Esophagus (tissue), 2 donors: ENCODE measurements at regions not wholly inside any gene's neighbourhood (a gene's known extent, or its start where the extent isn't known, plus 50 kb on each side); places are given as distances from the start of the nearest gene placed in this dataset.

Experiments used
- H3K27ac ChIP-seq, 2 donors: one replicate each; pipeline ENCODE4 v1.5.1; 2013; ENCODE audit warnings: low read depth in 2 of 2, mild to moderate bottlenecking in 2 of 2, inconsistent platforms in 1 of 2, low read length in 1 of 2, moderate library complexity in 1 of 2
- H3K27me3 ChIP-seq, 2 donors: one replicate each; pipeline ENCODE4 v1.6.1; 2013; ENCODE audit warnings: low read length in 2 of 2, control low read depth in 1 of 2, mild to moderate bottlenecking in 1 of 2; ENCODE audit not compliant: insufficient read depth in 2 of 2, control insufficient read depth in 1 of 2
- H3K36me3 ChIP-seq, 2 donors: one replicate each; pipeline ENCODE4 v1.6.1; 2013; ENCODE audit warnings: low read length in 1 of 2; ENCODE audit not compliant: control insufficient read depth in 2 of 2, insufficient read depth in 2 of 2
- H3K4me1 ChIP-seq, 2 donors: one replicate each; pipeline ENCODE4 v1.6.1; 2013; ENCODE audit warnings: low read length in 1 of 2; ENCODE audit not compliant: control insufficient read depth in 2 of 2, insufficient read depth in 2 of 2
- H3K4me3 ChIP-seq, 2 donors: one replicate each; pipeline ENCODE4 v1.5.1; 2013; ENCODE audit warnings: low read length in 2 of 2, mild to moderate bottlenecking in 2 of 2, low read depth in 1 of 2, moderate library complexity in 1 of 2
- H3K9me3 ChIP-seq, 2 donors: one replicate each; pipeline ENCODE4 v1.6.1; 2013; ENCODE audit warnings: mild to moderate bottlenecking in 2 of 2, low read depth in 1 of 2, low read length in 1 of 2, moderate library complexity in 1 of 2; ENCODE audit not compliant: control insufficient read depth in 2 of 2, insufficient read depth in 1 of 2
- WGBS, 2 donors: extraction: QIAGEN DNeasy Blood & Tissue Kit; methylation state at CpG; one replicate each; pipeline ENCODE4 v1.1.7; 2013; 5-methylcytosine and 5-hydroxymethylcytosine counted together
- donor health status: healthy with polysubstance abuse.
- donor health status: Bipolar disorder and iron deficiency.

DNA sequence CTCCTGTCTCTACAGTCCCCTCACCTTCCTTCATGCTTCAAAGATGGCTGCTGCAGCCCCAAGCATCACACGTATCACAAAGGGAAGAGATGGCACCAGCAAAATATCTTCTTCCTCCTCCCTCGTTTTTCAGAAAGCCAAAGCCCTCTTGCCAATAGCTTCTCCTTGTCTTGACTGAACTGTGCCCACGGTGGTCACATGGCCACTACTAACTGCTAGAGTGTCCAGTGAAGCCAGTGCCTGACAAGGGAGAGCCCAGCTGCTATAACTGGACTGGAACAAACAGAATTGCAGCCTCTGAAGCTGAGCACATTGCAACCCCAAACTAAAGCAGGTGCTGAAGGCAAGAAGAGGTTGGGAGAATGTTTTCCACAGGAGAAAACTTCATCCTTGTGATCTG lies 120.8 kb upstream of the RET start:
- no peaks in the 10 kb centered on the region for H3K27me3 ChIP-seq
- 83 to 85% methylated on average over 3 of the region's 3 CpGs for WGBS, 2 donors
- H3K4me1 ChIP-seq, result peaks cover 9 to 13% of the 10 kb centered on the region in 2 donors
- H3K36me3 ChIP-seq, result no peaks in the 10 kb centered on the region
- no peaks in the 10 kb centered on the region for H3K9me3 ChIP-seq
- no peak overlapping the region for H3K27ac ChIP-seq
- H3K4me3 ChIP-seq, result no peak overlapping the region

DNA sequence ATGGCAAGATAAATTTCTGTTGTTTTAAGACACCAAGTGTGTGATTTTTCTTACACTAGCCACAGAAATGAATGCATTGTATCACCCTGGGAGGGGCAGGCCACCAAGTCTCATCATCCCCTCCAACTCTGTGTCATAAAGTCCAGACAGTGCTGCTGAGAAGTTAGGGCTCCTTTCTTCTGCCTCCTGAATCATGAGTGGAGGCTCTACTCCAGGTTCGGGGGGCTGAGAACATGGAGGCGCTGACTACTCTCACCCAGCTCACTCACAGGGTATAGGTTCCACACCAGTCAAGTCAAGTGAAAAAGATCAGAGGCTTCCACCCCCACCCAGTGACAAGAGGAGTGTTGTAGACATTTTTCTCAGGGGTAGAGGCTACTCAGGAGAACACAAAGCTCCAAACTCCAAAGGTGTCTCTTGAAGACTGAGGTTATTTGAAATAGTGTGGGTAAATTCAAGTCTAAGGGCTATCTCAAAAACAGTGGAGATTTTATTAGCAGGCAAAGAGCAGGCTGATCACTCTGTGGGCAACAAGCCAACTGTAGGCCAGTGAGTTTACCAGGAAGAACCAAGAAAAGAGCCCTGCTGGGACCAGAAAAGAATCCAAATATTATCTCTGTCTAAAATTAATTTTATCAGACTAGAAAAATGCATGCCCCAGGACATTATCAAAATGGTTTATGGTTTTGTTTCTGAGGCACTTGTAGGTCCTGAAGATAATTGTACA lies 118.6 kb upstream of the RET start:
- H3K27ac ChIP-seq, result no peak overlapping the region
- WGBS, 2 donors, result 91 to 95% methylated on average over 2 of the region's 2 CpGs
- H3K36me3 ChIP-seq, result no peaks in the 10 kb centered on the region
- peaks cover 3 to 4% of the 10 kb centered on the region in 2 donors for H3K4me1 ChIP-seq
- no peaks in the 10 kb centered on the region for H3K27me3 ChIP-seq
- H3K4me3 ChIP-seq, result no peak overlapping the region
- H3K9me3 ChIP-seq, result no peaks in the 10 kb centered on the region

DNA sequence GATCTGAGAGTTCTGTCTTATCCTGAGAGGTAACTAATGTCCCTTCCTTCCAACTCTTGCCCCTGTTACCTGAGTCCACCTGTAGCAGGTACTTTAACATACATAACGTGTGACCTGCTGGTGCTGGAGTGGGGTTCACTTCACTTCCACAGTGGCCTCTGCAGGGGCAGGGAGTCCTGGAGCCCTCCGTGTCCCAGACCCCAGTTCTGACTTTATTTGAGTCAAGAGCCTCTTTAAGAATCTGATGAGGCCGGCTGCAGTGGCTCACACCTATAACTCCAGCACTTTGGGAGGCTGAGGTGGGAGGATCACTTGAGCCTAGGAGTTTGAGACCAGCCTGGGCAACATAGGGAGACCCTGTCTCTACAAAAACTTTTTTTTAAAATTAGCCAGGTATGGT lies 117.0 kb upstream of the RET start:
- 90 to 93% methylated on average over 3 of the region's 3 CpGs for WGBS, 2 donors
- no peak overlapping the region for H3K27ac ChIP-seq
- H3K27me3 ChIP-seq, result no peaks in the 10 kb centered on the region
- H3K4me3 ChIP-seq, result no peak overlapping the region
- H3K9me3 ChIP-seq, result no peaks in the 10 kb centered on the region
- no peaks in the 10 kb centered on the region for H3K36me3 ChIP-seq
- peaks cover 3 to 4% of the 10 kb centered on the region in 2 donors for H3K4me1 ChIP-seq

DNA sequence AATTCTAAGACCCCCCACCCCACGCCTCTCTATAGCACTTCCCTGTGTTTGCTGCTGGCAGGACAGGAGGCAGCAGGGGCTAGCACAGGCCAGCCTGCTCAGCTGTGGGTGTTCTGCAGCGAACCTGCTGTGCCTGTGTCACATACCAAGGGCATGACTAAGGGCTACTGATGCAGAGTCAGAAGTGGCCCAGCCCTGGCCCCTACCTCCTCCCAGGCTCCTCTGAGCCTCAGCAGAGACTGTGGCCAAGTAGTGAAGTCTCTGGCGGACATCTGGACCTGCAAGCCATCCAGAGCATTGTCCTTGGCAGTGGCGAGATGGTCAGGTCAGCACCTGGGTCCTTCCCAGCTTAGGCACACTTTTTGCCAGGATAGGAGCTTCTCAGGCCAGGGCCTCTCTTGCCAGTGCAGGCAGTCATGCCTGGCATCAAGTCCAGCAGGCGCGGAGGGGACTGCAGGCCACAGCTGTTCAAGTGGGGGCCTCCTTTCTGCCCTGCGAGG lies 116.3 kb upstream of the RET start:
- no peaks in the 10 kb centered on the region for H3K27me3 ChIP-seq
- no peaks in the 10 kb centered on the region for H3K36me3 ChIP-seq
- H3K9me3 ChIP-seq, result no peaks in the 10 kb centered on the region
- H3K4me1 ChIP-seq, result peaks cover 3 to 4% of the 10 kb centered on the region in 2 donors
- H3K4me3 ChIP-seq, result no peak overlapping the region
- WGBS, 2 donors, result 73 to 74% methylated on average over 7 of the region's 7 CpGs
- H3K27ac ChIP-seq, result no peak overlapping the region

DNA sequence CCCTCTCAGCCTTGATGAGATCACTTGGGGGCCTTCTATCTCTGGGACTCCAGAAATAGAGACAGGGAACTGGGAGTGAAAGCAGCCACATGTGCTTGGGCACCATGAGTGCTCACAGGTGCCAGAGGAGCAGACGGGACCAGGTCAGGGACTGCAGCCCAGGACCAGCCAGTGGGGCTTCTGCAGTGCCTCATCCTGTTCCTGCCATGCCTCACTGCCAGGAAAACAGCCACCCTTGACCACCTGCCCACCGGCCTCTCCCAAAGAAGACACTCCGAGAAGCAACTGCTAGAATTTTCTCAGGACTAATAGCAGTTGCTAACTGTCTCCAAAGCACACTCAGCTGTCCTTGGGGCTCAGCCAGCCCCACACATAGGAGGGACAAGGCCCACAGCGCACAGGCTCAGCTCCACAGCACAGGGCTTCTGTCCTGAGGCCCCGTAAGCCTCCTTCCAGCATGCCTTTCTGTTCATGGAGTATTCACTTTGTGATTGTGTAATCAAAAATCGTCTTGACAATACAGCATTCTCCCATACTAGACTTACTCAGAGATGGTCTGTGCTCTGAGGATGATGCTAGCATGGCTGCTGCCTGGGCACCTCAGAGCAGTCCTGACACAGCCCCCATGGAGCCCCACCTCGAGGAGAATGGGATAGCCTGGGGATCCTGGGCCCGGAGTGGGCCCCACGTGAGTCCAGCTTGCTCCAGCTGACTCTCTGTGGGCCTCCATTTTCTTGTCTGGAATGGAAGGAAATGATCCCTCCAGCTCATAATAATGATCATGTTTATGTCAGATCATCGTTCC lies 115.7 kb upstream of the RET start:
- no peaks in the 10 kb centered on the region for H3K36me3 ChIP-seq
- no peaks in the 10 kb centered on the region for H3K9me3 ChIP-seq
- no peak overlapping the region for H3K4me3 ChIP-seq
- H3K4me1 ChIP-seq, result peaks cover 3 to 4% of the 10 kb centered on the region in 2 donors
- H3K27me3 ChIP-seq, result no peaks in the 10 kb centered on the region
- no peak overlapping the region for H3K27ac ChIP-seq
- 76 to 78% methylated on average over 10 of the region's 10 CpGs for WGBS, 2 donors

DNA sequence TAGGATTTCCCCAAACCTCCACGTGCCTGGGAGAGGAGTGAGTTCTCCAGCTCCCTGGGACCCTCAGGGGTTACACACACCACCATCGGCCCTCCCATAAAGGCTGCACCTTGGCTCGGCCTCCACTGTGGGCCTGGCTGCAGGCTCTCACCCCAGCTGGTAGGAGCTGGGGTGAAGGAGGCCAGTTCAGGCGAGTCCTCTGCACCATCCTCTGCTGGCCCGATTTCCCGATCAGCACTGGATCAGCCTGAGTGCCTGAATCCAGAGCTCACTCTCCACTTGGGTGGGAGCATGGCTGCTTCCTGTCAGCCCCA lies 115.1 kb upstream of the RET start:
- WGBS, 2 donors, result 74 to 87% methylated on average over 6 of the region's 6 CpGs
- no peak overlapping the region for H3K4me3 ChIP-seq

DNA sequence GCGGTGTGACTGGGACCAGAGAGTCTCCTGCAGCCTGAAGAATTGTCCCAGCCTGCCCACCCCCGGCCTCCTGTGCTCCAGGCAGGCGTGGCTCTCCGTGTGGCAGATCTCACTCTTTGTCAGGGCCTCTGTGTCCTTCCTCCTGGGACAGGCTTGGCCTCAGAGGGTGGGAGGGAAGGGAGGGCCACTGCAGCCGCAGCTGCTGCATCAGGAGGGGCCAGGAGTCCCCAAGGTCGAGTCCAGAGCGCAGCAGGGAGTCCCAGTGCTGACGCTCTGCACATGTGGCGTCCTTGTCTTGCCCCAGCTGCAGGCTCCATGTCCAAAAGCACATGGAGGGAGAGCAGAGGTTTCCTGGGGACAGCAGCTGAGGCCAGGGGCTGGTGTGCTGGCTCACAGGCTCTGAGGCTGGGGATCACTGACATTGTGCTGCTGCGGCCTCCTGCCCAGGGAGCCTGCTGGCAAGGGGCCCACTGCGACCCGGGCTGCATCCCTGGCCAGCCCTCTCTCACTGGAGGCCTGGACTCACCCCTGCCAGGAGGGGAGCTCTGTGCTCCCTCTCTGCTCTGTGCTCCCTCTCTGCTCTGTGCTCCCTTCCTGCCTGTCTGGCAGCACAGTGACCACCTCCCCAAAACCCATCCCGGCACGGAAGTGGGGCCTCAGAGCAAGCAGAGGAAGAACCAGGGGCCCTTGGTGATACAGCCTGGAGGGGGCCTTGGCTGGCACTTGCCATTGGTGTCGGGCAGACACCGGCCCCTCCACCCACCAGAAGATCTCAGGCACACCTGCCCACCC lies 114.6 kb upstream of the RET start:
- no peak overlapping the region for H3K4me3 ChIP-seq
- H3K9me3 ChIP-seq, result no peaks in the 10 kb centered on the region
- 66 to 67% methylated on average over 16 of the region's 16 CpGs for WGBS, 2 donors
- H3K27me3 ChIP-seq, result no peaks in the 10 kb centered on the region
- H3K4me1 ChIP-seq, result peaks cover 3 to 4% of the 10 kb centered on the region in 2 donors
- H3K27ac ChIP-seq, result no peak overlapping the region
- no peaks in the 10 kb centered on the region for H3K36me3 ChIP-seq

More for the DNA sequence above, 115.1 kb upstream of the RET start:
- H3K36me3 ChIP-seq, result no peaks in the 10 kb centered on the region
- no peaks in the 10 kb centered on the region for H3K27me3 ChIP-seq
- H3K9me3 ChIP-seq, result no peaks in the 10 kb centered on the region
- peaks cover 3 to 4% of the 10 kb centered on the region in 2 donors for H3K4me1 ChIP-seq
- H3K27ac ChIP-seq, result no peak overlapping the region

DNA sequence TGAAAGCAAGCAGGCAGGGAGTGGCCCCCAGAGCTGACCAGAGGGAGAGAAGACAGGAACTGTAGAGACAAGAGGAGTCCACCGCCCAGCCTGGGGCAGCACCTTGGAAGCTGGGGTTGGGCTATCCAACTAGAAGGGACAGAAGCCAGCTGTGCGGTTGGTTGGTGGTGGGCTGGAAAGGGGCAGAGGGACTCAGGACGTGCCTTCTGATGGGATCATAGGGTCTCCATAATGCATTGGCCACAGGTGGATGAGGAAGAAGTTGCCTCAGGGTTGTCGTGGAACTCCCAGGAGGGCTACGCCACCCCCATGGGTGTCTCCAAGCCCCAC lies 114.0 kb upstream of the RET start:
- Histone ChIP-seq H3K27ac (no peak overlapping the region), H3K4me1 (peaks cover 3 to 4% of the 10 kb centered on the region in 2 donors), H3K27me3 (no peaks in the 10 kb centered on the region), H3K36me3 (no peaks in the 10 kb centered on the region), H3K9me3 (no peaks in the 10 kb centered on the region), H3K4me3 (no peak overlapping the region)
- WGBS, 2 donors, result 90 to 92% methylated on average over 5 of the region's 5 CpGs

DNA sequence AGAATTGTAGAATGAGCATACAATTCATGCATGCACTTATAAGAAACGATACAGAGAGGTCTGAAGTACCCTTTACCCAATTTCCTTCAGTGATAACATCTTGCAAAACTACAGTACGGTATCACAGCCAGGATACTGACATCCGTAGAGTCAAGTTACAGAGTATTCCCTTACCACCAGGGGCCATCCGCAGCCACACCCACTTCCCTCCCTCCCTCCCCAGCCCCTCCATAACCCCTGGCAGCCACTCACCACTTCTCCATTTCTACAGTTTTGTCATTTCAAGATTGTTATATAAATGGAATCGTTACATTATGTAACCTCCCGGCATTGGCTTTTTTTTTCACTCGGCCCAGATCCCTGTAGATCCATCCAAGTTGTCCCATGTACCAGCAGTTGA lies 113.6 kb upstream of the RET start:
- peaks cover 3 to 4% of the 10 kb centered on the region in 2 donors for H3K4me1 ChIP-seq
- H3K4me3 ChIP-seq, result no peak overlapping the region
- no peaks in the 10 kb centered on the region for H3K36me3 ChIP-seq
- H3K27ac ChIP-seq, result no peak overlapping the region
- H3K27me3 ChIP-seq, result no peaks in the 10 kb centered on the region
- no peaks in the 10 kb centered on the region for H3K9me3 ChIP-seq
- WGBS, 2 donors, result 66 to 68% methylated on average over 7 of the region's 7 CpGs
